SH-SY5Y (cell line): ENCODE measurements at regions not wholly inside any gene's neighbourhood (a gene's known extent, or its start where the extent isn't known, plus 50 kb on each side); places are given as distances from the start of the nearest gene placed in this dataset.

Experiments used
- GATA2 ChIP-seq: IDR thresholded peaks from 2 replicates; pipeline ENCODE4 v1.6.1; 2011; ENCODE audit warnings: mild to moderate bottlenecking, low read depth, low read length
- GATA3 ChIP-seq: IDR thresholded peaks from 2 replicates; pipeline ENCODE4 v1.6.1; 2011; ENCODE audit warnings: low read depth, mild to moderate bottlenecking, low read length, moderate library complexity

DNA sequence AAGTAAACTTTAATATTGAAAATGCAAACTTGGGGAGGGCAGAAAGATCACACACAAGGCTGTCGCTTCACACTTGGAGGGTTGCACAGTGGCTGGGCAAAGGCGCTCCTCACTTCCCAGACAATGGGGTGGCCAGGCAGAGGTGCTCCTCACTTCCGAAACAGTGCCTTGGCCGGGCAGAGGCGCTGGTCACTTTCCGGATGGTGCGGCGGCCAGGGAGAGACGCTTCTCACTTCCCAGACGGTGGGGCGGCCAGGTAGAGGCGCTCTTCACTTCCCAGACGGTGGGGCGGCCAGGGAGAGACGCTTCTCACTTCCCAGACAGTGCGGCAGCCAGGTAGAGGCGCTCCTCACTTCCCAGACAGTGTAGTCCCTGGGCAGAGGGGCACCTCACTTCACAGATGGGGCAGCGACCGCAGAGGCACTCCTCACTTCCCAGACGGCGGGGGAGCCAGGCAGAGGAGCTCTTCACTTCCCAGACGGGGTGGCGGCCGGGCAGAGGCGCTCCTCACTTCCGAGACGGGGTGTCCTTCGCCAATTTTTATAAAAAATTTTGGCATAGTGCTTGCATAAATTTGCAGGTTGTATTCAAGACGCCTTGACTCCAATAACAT lies 140.8 kb upstream of the PZP start:
- no peak for TF ChIP-seq GATA3
- no peak for TF ChIP-seq GATA2

DNA sequence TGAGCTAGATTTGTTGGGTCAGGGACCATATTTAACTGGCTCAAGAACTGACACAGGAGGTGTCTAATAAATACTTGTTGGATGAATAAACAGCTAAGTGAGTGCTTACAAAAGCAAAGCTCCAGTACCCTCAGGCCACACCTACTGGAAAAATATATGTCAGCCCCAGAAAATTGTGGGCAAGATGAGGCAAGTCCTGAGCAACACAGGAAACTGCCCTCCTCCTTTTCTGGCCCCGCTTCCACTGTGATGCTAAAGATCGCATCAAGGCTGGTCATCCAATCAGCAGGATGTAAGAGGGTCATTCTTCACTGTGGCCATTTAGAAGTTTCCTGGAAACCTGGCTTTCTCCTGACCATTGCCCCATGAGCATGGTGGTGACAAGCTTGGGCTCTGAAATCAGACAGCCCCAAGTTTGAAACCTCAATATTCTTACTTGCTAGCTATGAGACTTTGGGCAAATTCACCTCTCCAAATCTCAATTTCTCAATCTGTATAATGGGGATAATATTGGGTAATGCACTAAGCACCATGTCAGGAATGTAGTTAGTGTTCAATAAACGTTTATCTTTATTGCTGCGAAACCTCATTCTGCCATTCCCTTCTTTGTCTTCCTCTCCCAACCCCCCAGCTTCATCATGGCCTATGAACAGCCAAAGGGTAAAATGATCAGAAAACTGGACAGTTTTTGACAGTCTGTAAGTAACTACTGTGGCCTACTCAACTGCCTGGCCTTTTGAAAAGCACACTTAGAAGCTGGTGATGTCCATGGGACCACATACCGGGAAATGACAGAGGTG lies 139.3 kb upstream of the PZP start:
- TF ChIP-seq GATA2 (no peak), GATA3 (no peak)

DNA sequence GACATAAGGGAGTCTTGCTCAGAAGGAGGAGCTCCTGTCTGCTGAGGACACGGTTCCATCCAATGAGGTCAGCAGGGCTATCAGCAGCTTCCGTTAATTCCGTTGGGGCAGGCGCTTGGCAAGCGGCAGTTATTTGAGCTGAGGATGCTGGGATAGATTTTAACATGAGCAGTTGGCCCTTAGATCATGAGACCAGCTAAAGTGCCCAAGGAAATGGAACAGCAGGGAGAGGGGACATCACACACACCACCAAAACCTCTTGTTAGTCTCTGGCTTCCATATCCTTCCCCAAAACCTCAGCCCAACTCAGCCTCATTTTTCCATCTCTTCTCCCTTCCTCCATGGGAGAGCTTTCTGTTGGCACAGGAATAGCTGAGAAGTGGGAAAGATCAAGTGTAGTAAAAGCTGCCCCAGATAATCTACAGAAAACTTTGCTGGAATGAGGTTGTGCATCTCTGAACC lies 138.7 kb upstream of the PZP start:
- TF ChIP-seq GATA3: no peak
- no peak for TF ChIP-seq GATA2

GRCh38 chr12:9345171-9345570 lies 137.0 kb upstream of the PZP start:
- TF ChIP-seq GATA2 (no peak), GATA3 (no peak)

DNA sequence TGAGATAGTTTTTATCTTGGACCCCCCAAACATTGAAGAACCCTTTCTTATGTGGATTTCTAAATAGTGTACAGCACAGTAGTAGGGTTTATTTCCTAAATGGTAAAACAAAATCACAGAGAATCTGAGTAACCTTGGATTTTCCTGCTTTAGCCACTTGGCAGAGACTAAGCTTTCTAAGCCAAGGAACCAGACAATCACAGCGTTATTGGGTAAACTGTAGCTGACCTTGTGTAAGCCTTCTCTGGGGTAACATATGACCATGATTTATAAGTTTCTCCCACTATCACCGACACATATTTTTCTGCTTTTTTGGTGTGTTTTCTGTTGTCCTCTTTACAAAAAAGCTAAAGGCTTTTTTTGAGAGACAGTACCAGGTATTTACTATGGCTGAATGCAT lies 136.3 kb upstream of the PZP start:
- TF ChIP-seq GATA2: no peak
- TF ChIP-seq GATA3: no peak

DNA sequence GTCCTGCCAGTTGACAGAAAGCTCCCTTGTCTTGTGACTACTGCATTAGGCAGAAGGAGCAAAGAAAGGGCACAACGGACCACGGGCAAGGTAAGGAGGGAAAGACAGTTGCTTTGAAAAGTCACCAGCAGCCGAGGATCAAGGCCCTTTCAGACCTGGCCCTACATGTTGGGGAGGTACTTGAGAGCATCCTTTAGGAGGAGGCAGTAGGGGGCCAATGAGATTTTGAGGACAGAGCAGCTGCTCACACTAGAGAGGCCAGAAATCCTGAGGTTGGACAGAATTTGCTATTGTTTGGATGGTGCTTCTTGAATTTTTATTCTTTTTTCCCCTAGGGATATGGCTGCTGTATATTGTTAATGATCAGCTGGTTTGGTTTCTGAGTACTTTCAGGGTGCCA lies 135.5 kb upstream of the PZP start:
- no peak for TF ChIP-seq GATA2
- TF ChIP-seq GATA3: no peak

DNA sequence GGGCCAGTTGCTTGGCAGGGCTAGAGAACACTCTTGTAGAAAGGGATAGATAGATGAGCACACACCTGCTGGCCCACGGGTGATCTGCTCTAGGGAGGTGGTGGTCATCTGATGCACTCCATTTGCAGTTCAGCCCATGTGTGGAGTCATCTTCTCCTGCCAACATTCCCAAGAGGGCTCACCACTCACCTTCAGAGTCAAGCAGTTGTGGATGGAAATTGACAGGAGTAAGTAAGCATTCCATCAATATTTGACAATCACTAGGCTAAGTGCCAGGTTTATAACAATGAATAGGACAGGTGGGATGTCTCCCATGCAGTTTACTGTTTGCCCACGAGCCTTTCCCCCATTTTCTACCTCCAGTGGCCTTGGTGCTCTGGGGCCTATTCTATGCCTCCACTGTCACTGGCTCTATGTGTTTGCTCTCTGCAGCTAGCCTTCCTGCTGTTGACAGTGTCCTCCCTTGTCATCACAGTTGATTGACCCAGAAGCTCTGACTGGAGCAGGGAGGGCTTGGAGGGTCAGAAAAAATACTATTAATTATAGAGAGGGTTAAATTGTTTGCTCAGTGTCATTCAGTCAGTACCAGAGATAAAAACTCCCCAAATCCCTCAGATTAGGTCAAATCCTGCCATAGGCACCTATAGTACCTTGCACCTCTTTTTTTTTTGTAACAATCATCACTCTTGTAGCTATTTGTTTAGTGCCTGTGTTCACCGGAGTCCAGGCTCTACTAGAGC lies 134.6 kb upstream of the PZP start:
- TF ChIP-seq GATA3 (no peak), GATA2 (no peak)

DNA sequence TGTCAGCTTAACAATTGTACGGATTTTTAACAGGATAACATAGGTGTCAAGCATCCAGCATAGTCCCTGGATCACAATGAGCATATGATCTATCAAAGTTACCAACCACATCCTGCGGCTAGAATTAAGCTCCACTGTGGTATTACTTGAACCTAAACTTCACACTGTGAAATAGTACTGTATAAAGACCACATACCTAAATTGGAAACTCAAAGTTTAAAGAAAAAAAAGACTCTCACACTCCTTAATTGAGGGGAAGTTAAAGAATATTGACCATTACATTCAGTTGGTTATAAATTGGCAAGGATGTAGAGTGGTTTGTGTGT lies 133.0 kb upstream of the PZP start:
- no peak for TF ChIP-seq GATA2
- no peak for TF ChIP-seq GATA3

- TF ChIP-seq GATA3 (no peak), GATA2 (no peak)
Measured at GRCh38 chr12:9340422-9341259, 132.4 kb upstream of the PZP start.

DNA sequence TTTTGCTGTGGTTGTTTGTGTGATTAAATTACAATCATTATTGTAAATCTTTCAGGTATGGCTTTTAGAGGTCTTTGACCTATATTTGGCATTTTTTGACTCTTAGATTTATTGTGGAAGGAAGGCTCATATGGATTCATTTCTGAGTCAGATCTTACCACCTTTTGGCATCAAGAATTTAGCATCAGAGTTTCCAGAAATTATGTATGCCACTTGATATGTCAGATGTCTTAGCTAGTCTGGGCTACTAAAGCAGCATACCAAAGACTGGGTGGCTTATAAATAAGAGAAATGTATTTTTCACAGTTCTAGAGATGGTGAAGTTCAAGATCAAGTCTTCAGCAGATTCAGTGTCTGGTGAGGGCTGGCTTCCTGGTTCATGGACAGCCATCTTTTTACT lies 129.5 kb upstream of the PZP start:
- TF ChIP-seq GATA3: no peak
- no peak for TF ChIP-seq GATA2

GRCh38 chr12:9335867-9336266 lies 127.7 kb upstream of the PZP start:
- TF ChIP-seq GATA3 (no peak), GATA2 (no peak)

DNA sequence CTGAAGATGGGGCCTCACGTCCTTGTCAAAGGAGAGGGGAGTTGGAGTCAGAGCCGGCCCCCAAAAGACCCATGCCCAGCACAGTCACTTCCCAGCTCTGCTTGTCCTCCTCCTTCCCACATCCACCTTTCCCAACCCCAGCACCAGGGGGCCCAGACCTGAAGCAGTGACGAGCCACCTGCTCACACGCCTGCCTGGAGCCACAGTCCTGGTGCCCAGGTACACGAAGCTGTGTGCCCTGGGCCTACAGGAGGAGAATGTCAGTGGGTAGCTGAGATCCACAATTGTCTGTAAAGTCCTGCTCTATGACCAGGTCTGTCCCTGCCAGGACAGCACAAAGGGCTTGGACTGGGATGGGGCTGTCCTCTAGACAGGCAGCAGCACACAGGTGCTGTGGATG lies 126.8 kb upstream of the PZP start:
- TF ChIP-seq GATA2: no peak
- TF ChIP-seq GATA3: no peak

GRCh38 chr12:9334041-9334692 lies 126.0 kb upstream of the PZP start:
- TF ChIP-seq GATA3 (no peak), GATA2 (no peak)

DNA sequence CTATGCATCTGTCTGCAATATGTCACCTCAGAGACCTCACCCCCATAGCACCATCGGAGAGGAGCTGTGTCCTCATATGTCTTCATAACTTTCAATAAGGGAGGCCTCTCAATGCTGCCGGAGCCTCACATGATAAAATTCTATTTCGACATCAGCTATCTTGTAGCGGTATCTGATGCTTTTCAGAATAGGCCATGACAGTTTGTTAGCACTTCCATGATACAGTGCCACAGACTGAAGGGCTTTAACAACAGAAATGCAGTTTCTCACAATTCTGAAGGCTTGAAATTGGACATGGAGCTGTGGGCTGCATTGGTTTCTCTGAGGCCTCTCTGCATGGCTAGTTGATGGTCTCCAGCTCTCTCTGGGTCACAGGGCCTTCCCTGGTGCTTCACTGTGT lies 125.0 kb upstream of the PZP start:
- TF ChIP-seq GATA3 (no peak), GATA2 (no peak)

DNA sequence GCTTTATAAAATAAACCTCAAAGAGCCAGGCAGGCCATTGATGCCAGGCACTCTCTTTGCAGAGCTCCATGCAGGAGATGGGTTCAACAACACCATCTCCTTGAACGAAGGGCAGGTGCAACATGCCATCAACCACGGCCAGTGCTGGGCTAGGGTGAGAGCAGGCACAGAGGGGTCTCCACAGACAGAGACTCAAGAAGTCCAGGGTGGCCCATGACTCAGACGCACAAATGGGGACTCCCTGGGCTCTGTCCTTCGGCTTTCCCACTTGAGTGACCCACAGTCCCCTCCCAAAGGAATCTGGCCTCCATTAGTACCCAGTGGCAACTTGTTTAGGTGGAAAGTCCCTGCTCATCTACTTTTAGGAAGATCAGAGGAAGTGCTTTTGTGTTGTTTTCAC lies 124.4 kb upstream of the PZP start:
- TF ChIP-seq GATA3: no peak
- TF ChIP-seq GATA2: no peak
